Effector memory CD4-positive, alpha-beta T cell (primary cell): ENCODE measurements at regions not wholly inside any gene's neighbourhood (a gene's known extent, or its start where the extent isn't known, plus 50 kb on each side); places are given as distances from the start of the nearest gene placed in this dataset.
"Not testable (repeated sequence)": the region's sequence is repeated elsewhere in the genome, so short reads cannot be mapped to it uniquely, and the experiment has no call there.

Experiments used
- DNase-seq, 3 donors: peaks; one replicate each; pipeline ENCODE4 v3.0.0-alpha.2; 2020
- H3K27ac ChIP-seq: 2 replicates; pipeline ENCODE4 v1.7.0; 2013; ENCODE audit warnings: mild to moderate bottlenecking, low read length, moderate library complexity; ENCODE audit not compliant: insufficient read depth, poor library complexity, severe bottlenecking
- H3K27me3 ChIP-seq: replicated peaks from 2 replicates; pipeline ENCODE4 v1.7.0; 2013; ENCODE audit warnings: mild to moderate bottlenecking, low read length; ENCODE audit not compliant: insufficient read depth, control insufficient read depth, poor library complexity, severe bottlenecking
- H3K36me3 ChIP-seq: 2 replicates; pipeline ENCODE4 v1.7.0; 2013; ENCODE audit warnings: mild to moderate bottlenecking, low read length, moderate library complexity; ENCODE audit not compliant: control insufficient read depth, insufficient read depth
- H3K4me1 ChIP-seq: 2 replicates; pipeline ENCODE4 v1.7.0; 2013; ENCODE audit warnings: low read length, mild to moderate bottlenecking; ENCODE audit not compliant: control insufficient read depth, insufficient read depth, poor library complexity, severe bottlenecking
- H3K4me3 ChIP-seq: 2 replicates; pipeline ENCODE4 v1.7.0; 2013; ENCODE audit warnings: low read length, low read depth, mild to moderate bottlenecking; ENCODE audit not compliant: insufficient read depth, poor library complexity, severe bottlenecking
- H3K9me3 ChIP-seq: 2 replicates; pipeline ENCODE4 v1.7.0; 2013; ENCODE audit warnings: mild to moderate bottlenecking, low read length, moderate library complexity; ENCODE audit not compliant: control insufficient read depth

DNA sequence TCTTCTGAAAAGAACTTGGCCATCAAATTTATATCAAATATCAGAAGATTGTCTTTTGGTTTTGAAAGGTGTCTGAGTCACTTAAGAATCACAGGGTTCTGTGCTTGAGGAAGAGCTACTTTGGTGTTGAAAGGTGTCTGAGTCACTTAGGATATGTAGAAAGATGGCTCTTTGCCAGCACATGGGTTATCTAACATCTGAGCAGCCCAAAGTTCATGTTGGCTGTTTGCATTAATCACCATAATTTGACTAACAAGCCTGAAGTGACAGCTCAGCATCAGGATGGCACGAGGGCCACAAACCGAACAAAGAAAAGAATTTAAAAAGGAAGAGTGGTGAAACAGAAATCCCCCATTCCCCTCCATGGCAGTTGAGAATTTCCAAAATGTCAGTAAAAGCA lies 190.5 kb upstream of the CMC1 start:
- H3K9me3 ChIP-seq, result no peaks in the 10 kb centered on the region
- H3K27me3 ChIP-seq, result no peaks in the 10 kb centered on the region
- no peaks in the 10 kb centered on the region for H3K36me3 ChIP-seq
- H3K27ac ChIP-seq, result no peak overlapping the region
- no peak for DNase-seq
- no peaks in the 10 kb centered on the region for H3K4me1 ChIP-seq
- H3K4me3 ChIP-seq, result no peak overlapping the region

- Histone ChIP-seq H3K9me3 (no peaks in the 10 kb centered on the region), H3K27ac (no peak overlapping the region), H3K27me3 (no peaks in the 10 kb centered on the region), H3K4me3 (no peak overlapping the region), H3K4me1 (no peaks in the 10 kb centered on the region), H3K36me3 (no peaks in the 10 kb centered on the region)
- DNase-seq, result no peak
These were observed 187.7 kb upstream of the CMC1 start for GRCh38 chr3:28053759-28054158.

DNA sequence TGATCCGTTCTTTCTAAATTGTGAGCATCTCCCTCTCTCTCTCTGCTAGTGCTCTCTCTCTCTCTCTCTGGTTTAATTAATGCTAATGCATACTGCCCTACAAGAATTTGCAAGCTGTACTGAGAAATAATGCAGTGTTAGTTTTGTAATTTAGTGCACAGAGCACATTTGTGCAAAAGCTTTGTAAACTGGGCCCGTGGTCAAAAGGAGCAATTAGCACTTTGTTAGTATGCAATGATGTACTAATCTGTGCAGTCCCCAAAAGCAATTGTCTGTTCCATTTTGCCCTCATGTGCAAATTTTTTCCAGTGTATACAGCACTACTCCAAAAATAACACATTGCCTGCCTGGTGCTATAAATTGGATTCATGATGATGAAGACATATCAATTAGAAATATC lies 184.6 kb upstream of the CMC1 start:
- H3K4me1 ChIP-seq, result no peaks in the 10 kb centered on the region
- H3K36me3 ChIP-seq, result no peaks in the 10 kb centered on the region
- H3K4me3 ChIP-seq, result no peak overlapping the region
- no peaks in the 10 kb centered on the region for H3K9me3 ChIP-seq
- DNase-seq, result no peak
- H3K27ac ChIP-seq, result no peak overlapping the region
- no peaks in the 10 kb centered on the region for H3K27me3 ChIP-seq

GRCh38 chr3:28057539-28057938 lies 183.9 kb upstream of the CMC1 start:
- Histone ChIP-seq H3K36me3 (no peaks in the 10 kb centered on the region), H3K4me1 (no peaks in the 10 kb centered on the region), H3K9me3 (no peaks in the 10 kb centered on the region), H3K27ac (no peak overlapping the region), H3K4me3 (no peak overlapping the region), H3K27me3 (no peaks in the 10 kb centered on the region)
- no peak for DNase-seq

GRCh38 chr3:28059199-28059598 lies 182.2 kb upstream of the CMC1 start:
- not testable (repeated sequence) for H3K27me3 ChIP-seq, H3K4me1 ChIP-seq, DNase-seq, H3K9me3 ChIP-seq, H3K4me3 ChIP-seq, H3K27ac ChIP-seq, H3K36me3 ChIP-seq

DNA sequence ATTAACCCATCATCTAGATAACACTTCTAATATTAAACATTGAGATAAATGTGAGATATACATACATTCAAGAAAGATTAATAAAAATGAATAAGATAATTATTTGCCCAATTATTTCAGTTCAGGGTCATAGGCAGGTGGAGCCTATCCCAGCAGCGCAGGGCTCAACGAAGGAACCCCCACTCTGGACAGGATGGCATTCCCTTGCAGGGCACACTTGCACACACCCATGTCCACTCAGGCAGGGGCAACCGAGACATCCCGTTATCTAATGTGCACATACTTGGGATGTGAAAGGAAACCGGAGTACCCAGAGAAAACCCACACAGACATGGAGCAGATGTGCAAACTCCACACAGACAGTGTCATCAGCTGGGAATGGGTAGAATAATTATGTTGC lies 175.4 kb upstream of the CMC1 start:
- no peaks in the 10 kb centered on the region for H3K9me3 ChIP-seq
- H3K27ac ChIP-seq, result no peak overlapping the region
- DNase-seq, result no peak
- H3K27me3 ChIP-seq, result no peaks in the 10 kb centered on the region
- H3K4me1 ChIP-seq, result no peaks in the 10 kb centered on the region
- no peaks in the 10 kb centered on the region for H3K36me3 ChIP-seq
- H3K4me3 ChIP-seq, result no peak overlapping the region

- no peak overlapping the region for H3K4me3 ChIP-seq
- H3K27ac ChIP-seq, result no peak overlapping the region
- no peaks in the 10 kb centered on the region for H3K36me3 ChIP-seq
- DNase-seq, result no peak
- no peaks in the 10 kb centered on the region for H3K27me3 ChIP-seq
- H3K9me3 ChIP-seq, result no peaks in the 10 kb centered on the region
- H3K4me1 ChIP-seq, result no peaks in the 10 kb centered on the region
These were observed 174.4 kb upstream of the CMC1 start for GRCh38 chr3:28067014-28067413.

DNA sequence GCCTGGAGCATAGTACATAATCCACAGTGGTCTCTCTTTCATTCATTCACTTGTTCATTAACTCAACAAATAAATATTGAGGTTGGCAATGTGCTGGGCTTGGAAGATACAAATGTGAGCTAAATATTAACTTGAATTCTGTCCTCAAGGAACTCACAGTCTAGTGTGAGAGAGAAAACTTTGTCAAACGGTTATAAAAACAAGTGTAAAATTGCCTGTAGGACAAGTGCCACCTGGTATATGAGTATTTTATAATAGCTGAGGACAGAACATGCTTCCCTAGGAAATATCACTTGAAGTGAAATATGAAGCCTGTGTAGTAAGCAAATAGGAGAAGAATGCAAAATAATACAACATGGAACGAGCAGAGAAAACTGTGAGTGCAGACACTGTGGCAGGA lies 173.1 kb upstream of the CMC1 start:
- no peak for DNase-seq
- H3K4me3 ChIP-seq, result no peak overlapping the region

DNA sequence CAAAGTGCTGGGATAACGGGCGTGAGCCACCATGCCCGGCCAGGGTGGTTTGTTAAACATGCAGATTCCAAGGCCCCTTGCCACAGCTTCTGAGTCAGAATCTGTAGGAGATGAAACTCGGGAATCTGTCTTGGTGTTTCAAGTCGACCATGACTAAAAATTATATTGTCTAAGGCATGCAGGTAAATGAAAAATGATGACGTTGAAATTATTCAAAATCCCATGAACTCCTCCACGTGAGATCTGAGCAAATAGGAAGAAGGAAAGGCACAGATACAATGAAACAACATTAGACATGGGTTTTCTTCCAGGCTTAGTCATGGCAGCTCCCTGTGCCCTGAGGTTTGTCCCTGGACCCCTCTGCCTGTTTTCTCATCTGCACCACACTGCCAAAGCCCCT lies 172.0 kb upstream of the CMC1 start:
- no peaks in the 10 kb centered on the region for H3K36me3 ChIP-seq
- H3K27ac ChIP-seq, result no peak overlapping the region
- no peak overlapping the region for H3K4me3 ChIP-seq
- no peaks in the 10 kb centered on the region for H3K4me1 ChIP-seq
- no peaks in the 10 kb centered on the region for H3K27me3 ChIP-seq
- no peaks in the 10 kb centered on the region for H3K9me3 ChIP-seq
- no peak for DNase-seq

More for the DNA sequence above, 173.1 kb upstream of the CMC1 start:
- no peaks in the 10 kb centered on the region for H3K9me3 ChIP-seq
- H3K4me1 ChIP-seq, result no peaks in the 10 kb centered on the region
- H3K27me3 ChIP-seq, result no peaks in the 10 kb centered on the region
- no peaks in the 10 kb centered on the region for H3K36me3 ChIP-seq
- no peak overlapping the region for H3K27ac ChIP-seq

DNA sequence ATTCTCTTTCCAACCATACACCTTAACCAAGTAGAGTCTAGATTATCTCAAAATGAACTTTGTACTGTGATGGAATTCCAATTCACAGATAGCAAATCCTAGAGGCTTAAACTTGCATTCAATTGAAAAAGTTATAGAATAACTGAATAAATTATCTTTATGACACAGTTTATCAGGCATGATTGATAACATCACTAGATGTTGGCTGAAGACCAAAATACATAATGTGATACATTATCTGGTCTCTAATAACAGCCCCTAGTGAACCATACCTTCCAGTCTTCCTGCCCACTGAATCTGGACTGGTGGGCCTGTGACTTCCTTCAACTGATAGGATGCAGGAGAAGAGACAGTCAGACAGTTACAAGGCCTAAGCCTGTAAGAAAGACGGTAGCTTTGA lies 165.2 kb upstream of the CMC1 start:
- no peak for DNase-seq
- H3K36me3 ChIP-seq, result no peaks in the 10 kb centered on the region
- H3K27me3 ChIP-seq, result no peaks in the 10 kb centered on the region
- no peaks in the 10 kb centered on the region for H3K9me3 ChIP-seq
- no peaks in the 10 kb centered on the region for H3K4me1 ChIP-seq
- no peak overlapping the region for H3K27ac ChIP-seq
- H3K4me3 ChIP-seq, result no peak overlapping the region

GRCh38 chr3:28077572-28077971 lies 163.8 kb upstream of the CMC1 start:
- Histone ChIP-seq H3K4me3 (no peak overlapping the region), H3K9me3 (no peaks in the 10 kb centered on the region), H3K36me3 (no peaks in the 10 kb centered on the region), H3K27ac (no peak overlapping the region), H3K4me1 (no peaks in the 10 kb centered on the region), H3K27me3 (no peaks in the 10 kb centered on the region)
- no peak for DNase-seq
